ENCODE measurements at regions not wholly inside any gene's neighbourhood (a gene's known extent, or its start where the extent isn't known, plus 50 kb on each side); places are given as distances from the start of the nearest gene placed in this dataset.
A peak's percentile ranks its signal among the peaks of the same experiment; 100 is the strongest.

GRCh38 chr11:115699326-115699725 lies 195.1 kb upstream of the CADM1 start:
- DNase-seq: no peak

GRCh38 chr11:115698243-115698642 lies 194.0 kb upstream of the CADM1 start:
- no peak for DNase-seq

GRCh38 chr11:115696563-115696962 lies 192.3 kb upstream of the CADM1 start:
- peak; percentile 63 for DNase-seq

GRCh38 chr11:115695677-115696364 lies 191.6 kb upstream of the CADM1 start:
- DNase-seq: no peak

GRCh38 chr11:115693002-115693401 lies 188.8 kb upstream of the CADM1 start:
- DNase-seq: no peak

GRCh38 chr11:115691030-115691429 lies 186.8 kb upstream of the CADM1 start:
- no peak for DNase-seq

GRCh38 chr11:115687934-115688333 lies 183.7 kb upstream of the CADM1 start:
- no peak for DNase-seq

- no peak for DNase-seq
These were observed 180.5 kb upstream of the CADM1 start for GRCh38 chr11:115684699-115685098.

GRCh38 chr11:115684135-115684534 lies 179.9 kb upstream of the CADM1 start:
- DNase-seq: no peak

GRCh38 chr11:115682888-115683287 lies 178.7 kb upstream of the CADM1 start:
- DNase-seq: no peak

GRCh38 chr11:115682101-115682500 lies 177.9 kb upstream of the CADM1 start:
- no peak for DNase-seq

- DNase-seq: no peak
These were observed 175.7 kb upstream of the CADM1 start for GRCh38 chr11:115679945-115680344.

- no peak for DNase-seq
These were observed 174.7 kb upstream of the CADM1 start for GRCh38 chr11:115678942-115679341.

GRCh38 chr11:115677190-115677589 lies 173.0 kb upstream of the CADM1 start:
- no peak for DNase-seq

- no peak for DNase-seq
These were observed 172.6 kb upstream of the CADM1 start for GRCh38 chr11:115676768-115677167.

- DNase-seq: no peak
These were observed 172.0 kb upstream of the CADM1 start for GRCh38 chr11:115676206-115676605.

- DNase-seq: no peak
These were observed 170.8 kb upstream of the CADM1 start for GRCh38 chr11:115674937-115675544.

- DNase-seq: no peak
These were observed 170.1 kb upstream of the CADM1 start for GRCh38 chr11:115674176-115674936.

- DNase-seq: no peak
These were observed 169.5 kb upstream of the CADM1 start for GRCh38 chr11:115673720-115674119.

GRCh38 chr11:115672999-115673411 lies 168.8 kb upstream of the CADM1 start:
- peak; percentile 72 for DNase-seq

GRCh38 chr11:115672412-115672811 lies 168.2 kb upstream of the CADM1 start:
- DNase-seq: no peak

- no peak for DNase-seq
These were observed 166.5 kb upstream of the CADM1 start for GRCh38 chr11:115670538-115671205.

GRCh38 chr11:115665958-115666357 lies 161.7 kb upstream of the CADM1 start:
- DNase-seq: no peak

All from left hindlimb (tissue), 1 donor.